CD4-positive, alpha-beta T cell treated with Interleukin-4 for 1 hour (primary cell): ENCODE measurements at regions not wholly inside any gene's neighbourhood (a gene's known extent, or its start where the extent isn't known, plus 50 kb on each side); places are given as distances from the start of the nearest gene placed in this dataset.

Source experiments
- DNase-seq, 2 donors: peaks; one replicate each; pipeline ENCODE4 v3.0.0-alpha.2; 2020 to 2022

DNA sequence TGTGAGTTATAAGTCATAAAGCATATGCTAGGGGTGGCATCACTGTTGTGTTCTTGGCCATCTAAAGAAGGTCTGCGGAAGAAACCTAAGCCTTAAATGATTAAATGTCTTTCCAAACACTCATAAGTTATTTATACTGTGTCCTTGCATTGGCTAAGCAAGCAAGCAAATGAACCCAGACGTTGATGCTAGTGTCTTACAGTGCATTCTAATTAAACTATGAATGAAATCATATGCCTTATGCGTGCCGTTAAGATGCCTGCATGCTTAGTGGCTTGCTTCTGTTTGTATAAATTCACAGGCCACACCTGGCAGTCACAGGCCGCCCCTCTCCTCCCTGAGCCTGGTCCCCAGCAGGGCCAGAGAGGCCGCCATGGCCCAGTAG, 49.9 kb downstream of the RIN2 start:
- DNase-seq, result no peak

DNA sequence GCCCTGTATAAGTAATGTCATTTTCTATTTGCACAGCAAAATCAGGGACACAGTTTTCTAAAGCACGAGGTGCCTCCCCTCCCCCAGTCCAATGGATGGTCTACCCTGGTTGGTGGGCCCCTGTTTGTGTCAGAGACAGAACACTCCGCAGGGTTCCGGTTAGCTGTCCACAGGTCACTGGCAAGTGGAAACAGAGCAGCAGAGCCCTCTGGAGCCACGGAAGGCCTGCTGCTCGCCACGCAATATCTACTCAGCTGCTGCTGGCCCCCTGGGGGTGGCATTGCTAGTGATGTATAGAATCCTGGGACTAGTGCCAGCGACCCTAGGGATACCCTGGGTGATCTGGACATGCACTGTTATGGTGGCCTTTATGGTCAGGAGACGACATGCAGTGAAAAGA, 50.4 kb downstream of the RIN2 start:
- no peak for DNase-seq

DNA sequence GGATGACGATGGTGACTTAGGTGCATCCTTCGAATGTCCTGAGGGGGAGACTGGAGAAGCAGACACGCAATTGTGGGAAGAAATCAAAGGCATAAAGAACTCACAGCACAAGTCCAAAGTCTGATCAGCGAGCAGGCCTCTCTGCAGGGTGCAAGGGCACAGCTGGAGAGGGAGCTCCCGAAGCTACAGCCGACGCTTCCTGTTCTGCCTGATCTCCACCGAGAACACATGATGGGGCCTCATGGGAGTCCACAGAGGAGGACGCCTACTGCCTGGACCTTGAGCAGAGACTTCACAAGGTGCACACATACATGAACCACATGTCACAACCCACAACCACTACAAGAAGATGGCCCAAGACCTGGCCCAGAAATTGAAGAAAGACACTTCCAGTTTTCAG, 51.4 kb downstream of the RIN2 start:
- no peak for DNase-seq

GRCh38 chr20:19811231-19811630, 53.2 kb downstream of the RIN2 start:
- DNase-seq, result no peak

GRCh38 chr20:19812056-19812455, 54.0 kb downstream of the RIN2 start:
- DNase-seq, result no peak

DNA sequence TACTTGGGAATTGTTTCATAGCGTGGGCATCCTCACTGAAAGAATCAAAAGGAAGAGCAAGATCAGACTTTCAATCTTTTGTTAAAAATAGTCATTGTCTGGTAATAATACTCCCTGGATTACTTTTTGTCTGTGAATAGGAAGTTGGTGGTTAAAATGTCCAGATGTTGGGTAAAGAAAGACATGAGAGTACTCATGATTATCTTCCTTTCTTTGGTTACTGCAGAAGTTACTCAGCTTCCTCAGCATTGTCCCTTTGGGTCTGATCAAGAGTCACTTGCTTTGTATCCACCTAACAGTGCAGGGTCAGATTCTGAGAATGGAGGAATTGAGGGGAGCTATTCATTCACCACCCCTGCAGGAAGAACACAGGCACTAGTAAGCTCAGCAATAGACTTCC, 54.6 kb downstream of the RIN2 start:
- no peak for DNase-seq

GRCh38 chr20:19813846-19814640, 56.0 kb downstream of the RIN2 start:
- no peak for DNase-seq

DNA sequence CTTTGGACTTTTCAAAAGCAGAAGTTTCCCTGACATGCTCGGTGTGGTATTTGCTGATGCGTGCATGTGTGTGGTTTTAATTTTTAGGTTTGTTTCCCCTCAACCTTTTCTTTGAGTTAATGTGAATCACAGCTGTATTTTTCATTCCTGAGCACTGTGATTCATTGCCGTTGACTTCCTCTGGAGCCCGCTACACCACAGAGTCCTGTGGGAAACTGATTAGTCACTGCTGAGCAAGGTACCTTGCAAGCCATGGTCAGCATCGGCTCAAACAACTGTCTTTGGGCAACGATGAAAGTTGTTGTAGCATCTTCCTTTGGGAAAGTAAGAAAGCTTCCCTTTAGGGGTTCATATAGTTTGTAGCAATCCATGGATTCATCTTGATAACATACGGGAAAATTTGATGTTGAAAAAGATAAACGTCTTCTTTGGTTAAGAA, 57.5 kb downstream of the RIN2 start:
- peak in 1 of 2 donors; percentile 58 for DNase-seq

- DNase-seq, result no peak
Measured at GRCh38 chr20:19816386-19816785, 58.3 kb downstream of the RIN2 start.

- no peak for DNase-seq
Measured at GRCh38 chr20:19817017-19817416, 59.0 kb downstream of the RIN2 start.

- no peak for DNase-seq
Measured at GRCh38 chr20:19819149-19819548, 61.1 kb downstream of the RIN2 start.

DNA sequence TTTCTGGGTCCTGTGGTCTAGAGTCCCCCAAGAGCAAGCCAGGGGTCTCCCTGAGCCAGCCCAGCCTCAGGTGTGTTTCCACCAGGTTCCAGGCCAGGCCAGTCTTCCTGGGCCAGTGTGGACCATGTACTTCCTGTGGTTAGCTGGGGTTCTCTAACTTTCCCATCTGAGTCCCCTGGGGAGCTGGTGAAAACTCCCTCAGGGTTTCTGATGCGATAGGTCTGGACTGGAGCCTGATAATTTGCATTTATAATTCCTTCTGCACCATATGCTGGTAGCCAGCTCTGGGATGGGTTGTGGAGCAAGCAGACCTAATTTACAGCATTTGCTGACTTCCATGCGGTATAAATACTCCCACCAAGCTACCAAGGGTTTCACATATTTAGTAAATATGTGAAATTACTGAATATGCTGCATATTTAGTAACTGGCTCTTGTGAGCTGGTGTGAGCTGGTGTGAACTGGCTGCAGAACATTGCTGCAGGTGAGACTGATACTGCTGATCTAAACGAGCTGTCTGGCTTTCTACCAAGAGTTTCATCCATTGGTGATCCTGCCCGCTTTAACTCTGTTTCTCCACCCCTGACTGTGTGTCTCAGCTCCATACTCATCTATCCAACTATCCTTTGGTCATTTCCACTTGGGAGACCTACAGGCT, 62.6 kb downstream of the RIN2 start:
- DNase-seq, result no peak

DNA sequence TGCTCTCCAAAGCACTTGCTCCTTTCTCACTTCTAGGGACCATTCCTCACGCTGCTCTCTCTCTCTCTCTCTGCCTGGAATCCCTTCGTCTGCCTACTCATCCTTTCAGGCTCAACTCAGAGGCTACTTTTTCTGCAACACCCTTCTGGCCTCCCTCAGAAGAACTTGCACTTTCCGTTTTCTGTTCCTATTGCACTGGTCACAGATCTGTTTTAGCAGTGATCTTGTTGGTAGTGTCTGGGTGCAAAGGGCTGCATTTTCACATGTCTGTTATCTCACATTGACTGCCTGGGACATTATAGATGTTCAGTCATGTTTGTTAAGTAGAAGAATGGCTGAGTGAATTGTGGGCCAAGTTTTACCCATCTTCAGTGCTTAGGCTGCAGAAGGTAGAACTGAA, 63.5 kb downstream of the RIN2 start:
- DNase-seq, result no peak

GRCh38 chr20:19823216-19823615, 65.2 kb downstream of the RIN2 start:
- no peak for DNase-seq

DNA sequence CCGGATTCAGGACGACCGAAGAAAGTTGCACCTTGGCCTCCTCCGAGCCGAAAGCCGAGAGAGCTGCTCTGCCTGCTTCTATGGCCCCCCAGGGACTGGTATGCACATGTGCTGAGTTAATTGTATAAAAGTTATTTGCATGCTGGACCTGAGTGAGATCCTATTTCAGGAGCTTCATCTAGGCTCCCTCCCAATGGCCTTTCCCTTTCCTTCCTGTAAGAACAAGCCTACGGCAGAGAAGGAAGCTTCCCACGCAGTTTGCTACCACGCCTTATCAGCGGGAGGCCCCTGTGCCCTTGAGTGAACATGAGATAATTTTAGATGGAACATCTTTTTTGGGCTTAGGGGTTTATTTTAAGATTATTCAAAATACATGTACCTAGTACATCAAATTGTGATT, 65.9 kb downstream of the RIN2 start:
- no peak for DNase-seq

DNA sequence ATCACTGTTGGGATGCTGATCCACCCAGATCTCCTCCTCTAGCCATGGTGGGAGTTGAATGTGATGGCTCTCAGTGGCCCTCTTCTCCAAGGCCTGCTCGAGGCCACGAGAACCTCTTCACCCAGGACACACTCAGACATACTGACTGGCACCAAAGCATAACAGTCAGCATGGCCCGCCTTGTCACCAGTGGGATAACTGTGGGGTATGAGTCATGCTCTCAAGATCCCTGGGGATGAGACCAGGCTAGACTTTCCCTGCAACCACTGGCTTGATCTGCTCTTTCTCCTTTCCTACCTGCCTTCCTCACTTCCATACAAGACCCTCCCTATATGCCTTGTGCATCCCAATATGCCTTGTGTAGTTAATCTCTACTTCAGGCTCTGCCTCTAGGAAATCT, 66.8 kb downstream of the RIN2 start:
- no peak for DNase-seq

GRCh38 chr20:19826179-19826914, 68.3 kb downstream of the RIN2 start:
- no peak for DNase-seq

- no peak for DNase-seq
Measured at GRCh38 chr20:19827818-19828217, 69.8 kb downstream of the RIN2 start.

DNA sequence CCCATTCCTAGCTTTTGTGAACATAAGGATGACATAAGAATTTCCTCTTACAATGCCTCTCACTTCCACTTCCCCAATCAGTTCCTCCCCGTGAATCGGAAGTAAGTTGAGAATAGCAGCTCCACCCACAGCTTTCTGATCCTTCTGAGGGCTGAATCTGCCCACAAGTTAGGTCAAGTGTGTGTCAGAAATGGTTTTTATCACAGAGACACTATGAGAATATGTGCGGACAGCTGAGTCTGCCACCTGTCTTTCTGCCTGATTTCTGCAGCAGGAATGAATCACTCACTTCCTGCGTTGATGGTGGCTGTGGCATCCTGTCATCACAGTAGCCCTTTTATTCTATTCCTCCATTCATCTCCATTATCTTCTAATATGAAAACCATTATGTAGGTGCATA, 70.2 kb downstream of the RIN2 start:
- peak; percentile 23 to 61 for DNase-seq

DNA sequence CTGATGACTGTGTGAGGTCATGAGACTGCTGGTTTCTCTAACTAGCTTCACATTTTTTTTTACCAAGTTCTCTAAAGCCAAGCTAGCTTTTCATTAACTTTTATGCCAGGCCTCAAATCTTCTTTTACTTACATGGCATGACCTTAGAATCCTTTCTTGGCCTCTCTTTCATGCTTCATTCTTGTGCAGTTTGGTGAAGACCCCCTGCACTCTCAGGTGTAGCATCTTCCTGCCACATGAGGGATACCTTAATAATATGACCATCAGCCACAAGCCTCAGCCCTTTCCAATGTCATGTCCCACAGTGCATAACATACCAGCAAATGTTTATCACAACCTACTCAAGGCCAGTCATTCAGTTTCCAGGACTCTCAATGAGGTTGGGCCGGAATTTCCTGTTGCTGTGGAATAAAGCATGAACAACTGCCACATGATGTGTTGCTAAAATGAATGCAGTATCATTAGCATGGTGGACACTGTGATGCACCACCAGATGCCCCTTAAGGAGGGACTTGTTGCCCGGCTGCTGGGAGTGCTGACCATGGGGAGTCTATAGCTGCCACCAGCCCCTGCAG, 72.2 kb downstream of the RIN2 start:
- no peak for DNase-seq

- DNase-seq, result no peak
Measured at GRCh38 chr20:19832875-19833274, 74.8 kb downstream of the RIN2 start.

GRCh38 chr20:19833395-19833794, 75.3 kb downstream of the RIN2 start:
- DNase-seq, result no peak

GRCh38 chr20:19834287-19834686, 76.2 kb downstream of the RIN2 start:
- no peak for DNase-seq

DNA sequence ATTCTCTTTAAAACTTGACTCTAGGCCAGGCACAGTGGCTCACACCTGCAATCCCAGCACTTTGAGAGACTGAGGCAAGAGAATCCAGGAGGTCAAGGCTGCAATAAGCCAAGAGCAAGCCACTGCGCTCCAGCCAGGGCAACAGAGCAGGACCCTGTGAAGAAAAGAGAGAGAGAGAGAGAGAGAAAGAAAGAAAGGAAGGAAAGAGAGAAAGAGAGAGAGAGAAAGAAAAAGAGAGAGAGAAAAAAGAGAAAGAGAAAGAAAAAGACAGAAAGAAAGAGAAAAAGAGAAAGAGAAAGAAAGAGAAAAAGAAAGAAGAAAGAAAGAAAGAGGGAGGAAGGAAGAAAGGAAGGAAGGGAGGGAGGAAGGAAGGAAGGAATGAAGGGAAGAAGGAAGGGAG, 76.7 kb downstream of the RIN2 start:
- no peak for DNase-seq
